ENCODE measurements at regions not wholly inside any gene's neighbourhood (a gene's known extent, or its start where the extent isn't known, plus 50 kb on each side); places are given as distances from the start of the nearest gene placed in this dataset.
"Not testable (repeated sequence)": the region's sequence is repeated elsewhere in the genome, so short reads cannot be mapped to it uniquely, and the experiment has no call there.

GRCh38 chr6:3531481-3531880 is 74.6 kb upstream of the SLC22A23 start:
- H3F3A ChIP-seq (ENCODE audit: insufficient read depth) = peaks cover 6% of the 10 kb centered on the region
- H3K4me2 ChIP-seq (ENCODE audit: unreplicated experiment) = no peak overlapping the region
- TF ChIP-seq EZH2phosphoT487 (IDR thresholded peaks at IDR 0.05; ENCODE audit: insufficient read depth, low read depth) (no peak), EZH2 (IDR thresholded peaks at IDR 0.05; ENCODE audit: insufficient read depth, poor library complexity, severe bottlenecking) (no peak)
- no peaks in the 10 kb centered on the region for H3K9me3 ChIP-seq (ENCODE audit: low read depth)
- H2AFZ ChIP-seq = no peak overlapping the region
- H4K20me1 ChIP-seq (ENCODE audit: insufficient read depth) = no peaks in the 10 kb centered on the region
- H3K4me3 ChIP-seq = no peak overlapping the region
- no peaks in the 10 kb centered on the region for H3K79me2 ChIP-seq (ENCODE audit: insufficient read depth)
- H3K27me3 ChIP-seq (replicated peaks; ENCODE audit: insufficient read depth) = no peaks in the 10 kb centered on the region
- H3K4me1 ChIP-seq (ENCODE audit: insufficient read depth) = peaks cover 12% of the 10 kb centered on the region
- no peaks in the 10 kb centered on the region for H3K9me2 ChIP-seq (ENCODE audit: insufficient read depth)
- no peak for DNase-seq
- in situ Hi-C loops (cut with MboI) = no loop called here
- WGBS, 2 experiments (ENCODE audit: low coverage in 1 of 2, low lambda C conversion rate in 2 of 2, missing lambda C conversion rate in 2 of 2) = 89 to 90% methylated on average over 7 of the region's 7 CpGs
- H3K9ac ChIP-seq = no peak overlapping the region
- H3K27ac ChIP-seq = no peak overlapping the region
- no peaks in the 10 kb centered on the region for H3K36me3 ChIP-seq (ENCODE audit: low read depth)

DNA sequence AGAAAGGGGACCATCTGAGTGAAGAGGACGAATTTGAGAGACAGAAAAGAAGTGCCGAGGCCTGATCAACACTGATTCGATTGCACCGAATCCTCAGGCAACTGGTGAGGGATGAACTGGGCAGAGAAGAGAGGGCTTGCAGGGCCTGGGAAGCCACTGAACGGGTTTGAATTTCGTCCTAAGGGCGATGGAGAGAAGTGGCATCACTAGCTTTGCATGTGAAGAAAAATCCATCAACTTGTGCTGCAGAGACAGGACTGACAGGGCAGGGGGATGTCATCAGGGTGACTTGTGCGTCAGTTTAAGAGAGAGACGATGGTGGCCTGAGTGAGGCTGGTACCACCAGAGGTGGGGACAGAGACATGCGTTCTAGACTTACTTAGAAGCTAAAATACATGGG is 73.7 kb upstream of the SLC22A23 start:
- no peaks in the 10 kb centered on the region for H4K20me1 ChIP-seq (ENCODE audit: insufficient read depth)
- H3F3A ChIP-seq (ENCODE audit: insufficient read depth) = peaks cover 6% of the 10 kb centered on the region
- no peaks in the 10 kb centered on the region for H3K36me3 ChIP-seq (ENCODE audit: low read depth)
- in situ Hi-C loops (cut with MboI) = no loop called here
- no peak overlapping the region for H2AFZ ChIP-seq
- WGBS, 2 experiments (ENCODE audit: low coverage in 1 of 2, low lambda C conversion rate in 2 of 2, missing lambda C conversion rate in 2 of 2) = 88 to 92% methylated on average over 10 of the region's 10 CpGs
- H3K79me2 ChIP-seq (ENCODE audit: insufficient read depth) = no peaks in the 10 kb centered on the region
- H3K27ac ChIP-seq = no peak overlapping the region
- H3K4me1 ChIP-seq (ENCODE audit: insufficient read depth) = peaks cover 12% of the 10 kb centered on the region
- TF ChIP-seq EZH2 (IDR thresholded peaks at IDR 0.05; ENCODE audit: insufficient read depth, poor library complexity, severe bottlenecking) = no peak
- TF ChIP-seq EZH2phosphoT487 (IDR thresholded peaks at IDR 0.05; ENCODE audit: insufficient read depth, low read depth) = no peak
- H3K9me2 ChIP-seq (ENCODE audit: insufficient read depth) = no peaks in the 10 kb centered on the region
- no peak for DNase-seq
- H3K9me3 ChIP-seq (ENCODE audit: low read depth) = no peaks in the 10 kb centered on the region
- H3K9ac ChIP-seq = no peak overlapping the region
- H3K27me3 ChIP-seq (replicated peaks; ENCODE audit: insufficient read depth) = no peaks in the 10 kb centered on the region
- H3K4me2 ChIP-seq (ENCODE audit: unreplicated experiment) = no peak overlapping the region
- no peak overlapping the region for H3K4me3 ChIP-seq

GRCh38 chr6:3529721-3530120 is 72.9 kb upstream of the SLC22A23 start:
- Histone ChIP-seq H3K79me2 (ENCODE audit: insufficient read depth) (no peaks in the 10 kb centered on the region), H4K20me1 (ENCODE audit: insufficient read depth) (no peaks in the 10 kb centered on the region), H3K9ac (no peak overlapping the region), H3K27me3 (replicated peaks; ENCODE audit: insufficient read depth) (no peaks in the 10 kb centered on the region), H3K4me1 (ENCODE audit: insufficient read depth) (peaks cover 7% of the 10 kb centered on the region), H3K9me2 (ENCODE audit: insufficient read depth) (no peaks in the 10 kb centered on the region), H3K27ac (no peak overlapping the region), H3F3A (ENCODE audit: insufficient read depth) (peaks cover under 1% of the 10 kb centered on the region), H3K9me3 (ENCODE audit: low read depth) (no peaks in the 10 kb centered on the region), H3K4me3 (no peak overlapping the region), H3K36me3 (ENCODE audit: low read depth) (no peaks in the 10 kb centered on the region), H2AFZ (no peak overlapping the region), H3K4me2 (ENCODE audit: unreplicated experiment) (no peak overlapping the region)
- in situ Hi-C loops (cut with MboI) = no loop called here
- 93 to 96% methylated on average over 3 of the region's 3 CpGs for WGBS, 2 experiments (ENCODE audit: low coverage in 1 of 2, low lambda C conversion rate in 2 of 2, missing lambda C conversion rate in 2 of 2)
- DNase-seq = no peak
- TF ChIP-seq EZH2 (IDR thresholded peaks at IDR 0.05; ENCODE audit: insufficient read depth, poor library complexity, severe bottlenecking) (no peak), EZH2phosphoT487 (IDR thresholded peaks at IDR 0.05; ENCODE audit: insufficient read depth, low read depth) (no peak)

DNA sequence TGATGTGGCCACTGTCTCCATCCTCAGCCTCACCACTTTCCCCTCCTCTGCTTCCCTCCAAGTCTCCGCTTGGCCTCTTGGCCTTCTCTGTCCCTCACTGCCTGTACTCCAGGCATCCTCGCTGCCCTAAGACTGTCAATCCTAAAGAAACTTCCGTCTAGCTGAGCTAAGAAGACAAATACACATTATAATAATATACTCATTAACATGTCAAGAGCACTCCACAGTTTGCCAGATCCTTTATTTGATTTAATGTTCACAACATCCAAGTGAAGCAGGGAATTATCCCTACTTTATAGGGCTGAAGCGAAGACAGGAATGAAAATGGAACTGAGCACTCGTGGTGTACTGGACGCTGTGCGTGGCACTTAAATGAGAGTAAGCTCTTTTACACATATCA is 72.4 kb upstream of the SLC22A23 start:
- in situ Hi-C loops (cut with MboI) = no loop called here
- Histone ChIP-seq H3F3A (ENCODE audit: insufficient read depth) (peaks cover 3% of the 10 kb centered on the region; the same call in 1 of the 2 replicates), H3K4me2 (ENCODE audit: unreplicated experiment) (no peak overlapping the region), H3K4me3 (no peak overlapping the region), H3K9me3 (ENCODE audit: low read depth) (no peaks in the 10 kb centered on the region), H3K27ac (no peak overlapping the region), H3K79me2 (ENCODE audit: insufficient read depth) (no peaks in the 10 kb centered on the region), H3K27me3 (replicated peaks; ENCODE audit: insufficient read depth) (no peaks in the 10 kb centered on the region), H3K9ac (no peak overlapping the region), H3K36me3 (ENCODE audit: low read depth) (no peaks in the 10 kb centered on the region), H3K4me1 (ENCODE audit: insufficient read depth) (peaks cover 2% of the 10 kb centered on the region), H4K20me1 (ENCODE audit: insufficient read depth) (no peaks in the 10 kb centered on the region), H3K9me2 (ENCODE audit: insufficient read depth) (no peaks in the 10 kb centered on the region), H2AFZ (no peak overlapping the region)
- 97% methylated on average over 7 of the region's 7 CpGs for WGBS, 2 experiments (ENCODE audit: low coverage in 1 of 2, low lambda C conversion rate in 2 of 2, missing lambda C conversion rate in 2 of 2)
- no peak for DNase-seq
- TF ChIP-seq EZH2phosphoT487 (IDR thresholded peaks at IDR 0.05; ENCODE audit: insufficient read depth, low read depth) (no peak), EZH2 (IDR thresholded peaks at IDR 0.05; ENCODE audit: insufficient read depth, poor library complexity, severe bottlenecking) (no peak)

DNA sequence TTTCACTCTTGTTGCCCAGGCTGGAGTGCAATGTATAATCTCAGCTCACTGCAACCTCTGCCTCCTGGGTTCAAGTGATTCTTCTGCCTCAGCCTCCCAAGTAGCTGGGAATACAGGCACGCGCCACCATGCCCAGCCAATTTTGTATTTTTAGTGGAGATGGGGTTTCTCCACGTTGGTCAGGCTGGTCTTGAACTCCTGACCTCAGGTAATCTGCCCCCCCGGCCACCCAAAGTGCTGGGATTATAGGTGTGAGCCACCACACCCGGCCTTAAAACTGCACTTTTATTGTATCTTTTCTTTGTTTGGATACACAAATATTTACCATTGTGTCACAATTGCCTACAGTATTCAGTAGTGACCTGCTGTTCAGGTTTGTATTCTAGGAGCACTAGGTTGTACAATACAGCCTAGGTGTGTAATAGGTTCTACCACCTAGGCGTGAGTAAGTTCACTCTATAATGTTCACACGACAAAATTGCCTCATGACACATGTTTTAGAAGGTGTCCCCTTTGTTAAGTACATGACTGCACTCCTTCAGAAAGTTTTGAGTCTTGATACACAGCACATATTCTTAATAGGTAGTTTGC is 71.3 kb upstream of the SLC22A23 start:
- peaks cover 14% of the 10 kb centered on the region for H3F3A ChIP-seq (ENCODE audit: insufficient read depth)
- H3K27ac ChIP-seq; in situ Hi-C loops (cut with MboI); H3K9me2 ChIP-seq (ENCODE audit: insufficient read depth); H3K4me2 ChIP-seq (ENCODE audit: unreplicated experiment); H3K36me3 ChIP-seq (ENCODE audit: low read depth); H3K4me3 ChIP-seq; H3K79me2 ChIP-seq (ENCODE audit: insufficient read depth); DNase-seq; H2AFZ ChIP-seq; H3K4me1 ChIP-seq (ENCODE audit: insufficient read depth); H3K9ac ChIP-seq; H4K20me1 ChIP-seq (ENCODE audit: insufficient read depth); H3K9me3 ChIP-seq (ENCODE audit: low read depth); H3K27me3 ChIP-seq (replicated peaks; ENCODE audit: insufficient read depth): not testable (repeated sequence)
- WGBS, 2 experiments (ENCODE audit: low coverage in 1 of 2, low lambda C conversion rate in 2 of 2, missing lambda C conversion rate in 2 of 2) = 82 to 89% methylated on average over 7 of the region's 7 CpGs

Measured in GM23248 (cell line).